Loucy (cell line): ENCODE measurements at regions not wholly inside any gene's neighbourhood (a gene's known extent, or its start where the extent isn't known, plus 50 kb on each side); places are given as distances from the start of the nearest gene placed in this dataset.

Source experiments
- H2AFZ ChIP-seq: fragments of 200-600 bp; sonication (generic); 2 replicates; pipeline ENCODE4 v1.6.0; 2016; ENCODE audit warnings: antibody characterized with exemption, mild to moderate bottlenecking, low read length, moderate library complexity
- H3F3A ChIP-seq: fragments of 200-600 bp; 2 replicates; pipeline ENCODE4 v1.6.0; 2016; ENCODE audit warnings: antibody characterized with exemption, low read depth, mild to moderate bottlenecking
- H3K27me3 ChIP-seq: fragments of 200-600 bp; sonication (generic); 2 replicates; pipeline ENCODE4 v1.6.1; 2014; ENCODE audit warnings: low read length, mild to moderate bottlenecking; ENCODE audit not compliant: insufficient read depth, poor library complexity, severe bottlenecking
- H3K36me3 ChIP-seq: fragments of 200-600 bp; sonication (generic); 2 replicates; pipeline ENCODE4 v1.6.1; 2016; ENCODE audit warnings: low read length; ENCODE audit not compliant: insufficient read depth
- H3K4me1 ChIP-seq: fragments of 200-600 bp; sonication (generic); 2 replicates; pipeline ENCODE4 v1.5.1; 2014; ENCODE audit warnings: low read length, mild to moderate bottlenecking; ENCODE audit not compliant: insufficient read depth, poor library complexity, severe bottlenecking
- H3K4me2 ChIP-seq: fragments of 200-600 bp; sonication (generic); 2 replicates; pipeline ENCODE4 v1.6.0; 2014; ENCODE audit warnings: antibody characterized with exemption, low read length, low read depth, mild to moderate bottlenecking; ENCODE audit not compliant: poor library complexity, severe bottlenecking
- H3K4me3 ChIP-seq: fragments of 200-600 bp; sonication (generic); 2 replicates; pipeline ENCODE4 v1.5.1; 2014; ENCODE audit warnings: low read length, mild to moderate bottlenecking, mixed read lengths; ENCODE audit not compliant: poor library complexity, severe bottlenecking
- H3K79me2 ChIP-seq: fragments of 200-600 bp; sonication (generic); 2 replicates; pipeline ENCODE4 v1.6.1; 2014; ENCODE audit warnings: low read length; ENCODE audit not compliant: insufficient read depth
- H3K9ac ChIP-seq: fragments of 200-600 bp; sonication (generic); 2 replicates; pipeline ENCODE4 v1.6.0; 2014; ENCODE audit warnings: mild to moderate bottlenecking, low read depth, low read length, moderate library complexity; ENCODE audit not compliant: poor library complexity, severe bottlenecking
- H3K9me2 ChIP-seq: fragments of 200-600 bp; sonication (generic); replicated peaks from 2 replicates; pipeline ENCODE4 v1.6.1; 2016; ENCODE audit warnings: low read depth, low read length, mixed read lengths
- H3K9me3 ChIP-seq: fragments of 200-600 bp; sonication (generic); 2 replicates; pipeline ENCODE4 v1.6.1; 2014; ENCODE audit warnings: mild to moderate bottlenecking, antibody characterized with exemption, low read length, low read depth; ENCODE audit not compliant: insufficient read depth
- H4K20me1 ChIP-seq: fragments of 200-600 bp; sonication (generic); 2 replicates; pipeline ENCODE4 v1.6.0; 2014; ENCODE audit warnings: antibody characterized with exemption, low read length, mild to moderate bottlenecking; ENCODE audit not compliant: insufficient read depth, poor library complexity, severe bottlenecking
- CTCF ChIP-seq: fragments of 200-600 bp; sonication (generic); conservative IDR thresholded peaks from 2 replicates; pipeline ENCODE4 v1.5.1; 2014; ENCODE audit warnings: mild to moderate bottlenecking, antibody characterized with exemption, low read length
- EZH2phosphoT487 ChIP-seq: fragments of 200-600 bp; IDR thresholded peaks from 2 replicates; pipeline ENCODE4 v1.6.1; 2018; ENCODE audit warnings: antibody characterized with exemption, mild to moderate bottlenecking, moderate library complexity, borderline replicate concordance

- Histone ChIP-seq H3K4me2 (no peak overlapping the region), H3F3A (no peaks in the 10 kb centered on the region), H3K4me1 (no peaks in the 10 kb centered on the region), H3K9ac (no peak overlapping the region), H3K36me3 (no peaks in the 10 kb centered on the region), H3K9me2 (no peaks in the 10 kb centered on the region), H3K79me2 (no peaks in the 10 kb centered on the region), H2AFZ (no peak overlapping the region), H3K27me3 (no peaks in the 10 kb centered on the region), H3K9me3 (no peaks in the 10 kb centered on the region), H4K20me1 (no peaks in the 10 kb centered on the region), H3K4me3 (no peak overlapping the region)
- TF ChIP-seq CTCF: no peak
- TF ChIP-seq EZH2phosphoT487: no peak
Observed at GRCh38 chr5:118565335-118565971, 422.9 kb downstream of the DTWD2 start.

GRCh38 chr5:118561971-118562370, 426.4 kb downstream of the DTWD2 start:
- no peaks in the 10 kb centered on the region for H3K9me3 ChIP-seq
- no peaks in the 10 kb centered on the region for H3K27me3 ChIP-seq
- no peaks in the 10 kb centered on the region for H3K36me3 ChIP-seq
- no peak overlapping the region for H3K4me3 ChIP-seq
- no peak overlapping the region for H2AFZ ChIP-seq
- H3K4me1 ChIP-seq: no peaks in the 10 kb centered on the region
- no peak overlapping the region for H3K4me2 ChIP-seq
- TF ChIP-seq EZH2phosphoT487 (no peak), CTCF (no peak)
- H3F3A ChIP-seq: no peaks in the 10 kb centered on the region
- no peaks in the 10 kb centered on the region for H3K9me2 ChIP-seq
- no peaks in the 10 kb centered on the region for H3K79me2 ChIP-seq
- H3K9ac ChIP-seq: no peak overlapping the region
- H4K20me1 ChIP-seq: no peaks in the 10 kb centered on the region

GRCh38 chr5:118561235-118561634, 427.1 kb downstream of the DTWD2 start:
- H3K4me3 ChIP-seq: no peak overlapping the region
- H4K20me1 ChIP-seq: no peaks in the 10 kb centered on the region
- no peaks in the 10 kb centered on the region for H3K79me2 ChIP-seq
- H3F3A ChIP-seq: no peaks in the 10 kb centered on the region
- no peak overlapping the region for H2AFZ ChIP-seq
- no peak overlapping the region for H3K9ac ChIP-seq
- H3K27me3 ChIP-seq: no peaks in the 10 kb centered on the region
- H3K4me2 ChIP-seq: no peak overlapping the region
- H3K9me3 ChIP-seq: no peaks in the 10 kb centered on the region
- no peak for TF ChIP-seq CTCF
- no peaks in the 10 kb centered on the region for H3K4me1 ChIP-seq
- H3K9me2 ChIP-seq: no peaks in the 10 kb centered on the region
- no peaks in the 10 kb centered on the region for H3K36me3 ChIP-seq
